ENCODE measurements at regions not wholly inside any gene's neighbourhood (a gene's known extent, or its start where the extent isn't known, plus 50 kb on each side); places are given as distances from the start of the nearest gene placed in this dataset.

GRCh38 chr3:72371431-72371830 lies 476.8 kb downstream of the SHQ1 start:
- DNase-seq (no peak), ATAC-seq (no peak)
- Histone ChIP-seq H3K27ac (no peak overlapping the region), H3K27me3 (ENCODE audit: low read depth) (no peaks in the 10 kb centered on the region), H3K9me3 (no peaks in the 10 kb centered on the region), H3K4me3 (no peak overlapping the region), H3K4me1 (no peaks in the 10 kb centered on the region), H3K36me3 (no peaks in the 10 kb centered on the region)
- intact Hi-C loops (cut with DNase I), result no loop called here
- TF ChIP-seq CTCF (IDR thresholded peaks at IDR 0.05), result no peak

GRCh38 chr3:72370947-72371346 lies 477.3 kb downstream of the SHQ1 start:
- no peak overlapping the region for H3K4me3 ChIP-seq
- H3K27ac ChIP-seq, result no peak overlapping the region
- DNase-seq (no peak), ATAC-seq (no peak)
- no peaks in the 10 kb centered on the region for H3K4me1 ChIP-seq
- no peaks in the 10 kb centered on the region for H3K9me3 ChIP-seq
- no peak for TF ChIP-seq CTCF (IDR thresholded peaks at IDR 0.05)
- H3K27me3 ChIP-seq (ENCODE audit: low read depth), result no peaks in the 10 kb centered on the region
- H3K36me3 ChIP-seq, result no peaks in the 10 kb centered on the region
- intact Hi-C loops (cut with DNase I), result no loop called here

- TF ChIP-seq CTCF (IDR thresholded peaks at IDR 0.05), result no peak
- intact Hi-C loops (cut with DNase I), result no loop called here
- DNase-seq, result no peak
Observed at GRCh38 chr3:72369681-72370080, 478.6 kb downstream of the SHQ1 start.

GRCh38 chr3:72368331-72368975 lies 479.8 kb downstream of the SHQ1 start:
- no peak for TF ChIP-seq CTCF (IDR thresholded peaks at IDR 0.05)
- no peaks in the 10 kb centered on the region for H3K4me1 ChIP-seq
- H3K36me3 ChIP-seq, result no peaks in the 10 kb centered on the region
- no peaks in the 10 kb centered on the region for H3K9me3 ChIP-seq
- H3K4me3 ChIP-seq, result no peak overlapping the region
- H3K27me3 ChIP-seq (ENCODE audit: low read depth), result no peaks in the 10 kb centered on the region
- intact Hi-C loops (cut with DNase I), result no loop called here
- DNase-seq, result no peak
- peak in 1 of 2 donors; percentile 42 for ATAC-seq
- no peak overlapping the region for H3K27ac ChIP-seq

More at GRCh38 chr3:72369681-72370080, 478.6 kb downstream of the SHQ1 start:
- no peaks in the 10 kb centered on the region for H3K27me3 ChIP-seq (ENCODE audit: low read depth)
- H3K4me3 ChIP-seq, result no peak overlapping the region
- no peak for ATAC-seq
- no peaks in the 10 kb centered on the region for H3K9me3 ChIP-seq
- H3K27ac ChIP-seq, result no peak overlapping the region
- H3K36me3 ChIP-seq, result no peaks in the 10 kb centered on the region
- H3K4me1 ChIP-seq, result no peaks in the 10 kb centered on the region

GRCh38 chr3:72361990-72362389 lies 486.3 kb downstream of the SHQ1 start:
- Histone ChIP-seq H3K4me1 (no peaks in the 10 kb centered on the region), H3K36me3 (no peaks in the 10 kb centered on the region), H3K9me3 (no peaks in the 10 kb centered on the region), H3K27ac (no peak overlapping the region), H3K4me3 (no peak overlapping the region), H3K27me3 (ENCODE audit: low read depth) (no peaks in the 10 kb centered on the region)
- ATAC-seq (no peak), DNase-seq (no peak)
- TF ChIP-seq CTCF (IDR thresholded peaks at IDR 0.05), result no peak
- intact Hi-C loops (cut with DNase I), result no loop called here
